Loucy (cell line): ENCODE measurements at regions not wholly inside any gene's neighbourhood (a gene's known extent, or its start where the extent isn't known, plus 50 kb on each side); places are given as distances from the start of the nearest gene placed in this dataset.
"Not testable (repeated sequence)": the region's sequence is repeated elsewhere in the genome, so short reads cannot be mapped to it uniquely, and the experiment has no call there.

Experiments
- H2AFZ ChIP-seq: fragments of 200-600 bp; sonication (generic); 2 replicates; pipeline ENCODE4 v1.6.0; 2016; ENCODE audit warnings: antibody characterized with exemption, mild to moderate bottlenecking, low read length, moderate library complexity
- H3F3A ChIP-seq: fragments of 200-600 bp; 2 replicates; pipeline ENCODE4 v1.6.0; 2016; ENCODE audit warnings: antibody characterized with exemption, low read depth, mild to moderate bottlenecking
- H3K27me3 ChIP-seq: fragments of 200-600 bp; sonication (generic); 2 replicates; pipeline ENCODE4 v1.6.1; 2014; ENCODE audit warnings: low read length, mild to moderate bottlenecking; ENCODE audit not compliant: insufficient read depth, poor library complexity, severe bottlenecking
- H3K36me3 ChIP-seq: fragments of 200-600 bp; sonication (generic); 2 replicates; pipeline ENCODE4 v1.6.1; 2016; ENCODE audit warnings: low read length; ENCODE audit not compliant: insufficient read depth
- H3K4me1 ChIP-seq: fragments of 200-600 bp; sonication (generic); 2 replicates; pipeline ENCODE4 v1.5.1; 2014; ENCODE audit warnings: low read length, mild to moderate bottlenecking; ENCODE audit not compliant: insufficient read depth, poor library complexity, severe bottlenecking
- H3K4me2 ChIP-seq: fragments of 200-600 bp; sonication (generic); 2 replicates; pipeline ENCODE4 v1.6.0; 2014; ENCODE audit warnings: antibody characterized with exemption, low read length, low read depth, mild to moderate bottlenecking; ENCODE audit not compliant: poor library complexity, severe bottlenecking
- H3K4me3 ChIP-seq: fragments of 200-600 bp; sonication (generic); 2 replicates; pipeline ENCODE4 v1.5.1; 2014; ENCODE audit warnings: low read length, mild to moderate bottlenecking, mixed read lengths; ENCODE audit not compliant: poor library complexity, severe bottlenecking
- H3K79me2 ChIP-seq: fragments of 200-600 bp; sonication (generic); 2 replicates; pipeline ENCODE4 v1.6.1; 2014; ENCODE audit warnings: low read length; ENCODE audit not compliant: insufficient read depth
- H3K9ac ChIP-seq: fragments of 200-600 bp; sonication (generic); 2 replicates; pipeline ENCODE4 v1.6.0; 2014; ENCODE audit warnings: mild to moderate bottlenecking, low read depth, low read length, moderate library complexity; ENCODE audit not compliant: poor library complexity, severe bottlenecking
- H3K9me2 ChIP-seq: fragments of 200-600 bp; sonication (generic); replicated peaks from 2 replicates; pipeline ENCODE4 v1.6.1; 2016; ENCODE audit warnings: low read depth, low read length, mixed read lengths
- H3K9me3 ChIP-seq: fragments of 200-600 bp; sonication (generic); 2 replicates; pipeline ENCODE4 v1.6.1; 2014; ENCODE audit warnings: mild to moderate bottlenecking, antibody characterized with exemption, low read length, low read depth; ENCODE audit not compliant: insufficient read depth
- H4K20me1 ChIP-seq: fragments of 200-600 bp; sonication (generic); 2 replicates; pipeline ENCODE4 v1.6.0; 2014; ENCODE audit warnings: antibody characterized with exemption, low read length, mild to moderate bottlenecking; ENCODE audit not compliant: insufficient read depth, poor library complexity, severe bottlenecking
- CTCF ChIP-seq: fragments of 200-600 bp; sonication (generic); conservative IDR thresholded peaks from 2 replicates; pipeline ENCODE4 v1.5.1; 2014; ENCODE audit warnings: mild to moderate bottlenecking, antibody characterized with exemption, low read length
- EZH2phosphoT487 ChIP-seq: fragments of 200-600 bp; IDR thresholded peaks from 2 replicates; pipeline ENCODE4 v1.6.1; 2018; ENCODE audit warnings: antibody characterized with exemption, mild to moderate bottlenecking, moderate library complexity, borderline replicate concordance

- Histone ChIP-seq H3K4me1 (no peaks in the 10 kb centered on the region), H3K79me2 (no peaks in the 10 kb centered on the region), H3K9me2 (no peaks in the 10 kb centered on the region), H3K4me2 (no peak overlapping the region), H2AFZ (no peak overlapping the region), H3K4me3 (no peak overlapping the region), H3K36me3 (no peaks in the 10 kb centered on the region), H4K20me1 (no peaks in the 10 kb centered on the region), H3K9me3 (no peaks in the 10 kb centered on the region), H3F3A (no peaks in the 10 kb centered on the region), H3K9ac (no peak overlapping the region), H3K27me3 (no peaks in the 10 kb centered on the region)
- no peak for TF ChIP-seq EZH2phosphoT487
- TF ChIP-seq CTCF, result no peak
These were observed 746.3 kb downstream of the CDH18 start for GRCh38 chr5:19241690-19242089.

- not testable (repeated sequence) for H3K79me2 ChIP-seq
These were observed 741.8 kb downstream of the CDH18 start for GRCh38 chr5:19246191-19246590.

GRCh38 chr5:19247302-19247701, 740.7 kb downstream of the CDH18 start:
- Histone ChIP-seq H2AFZ (no peak overlapping the region), H4K20me1 (no peaks in the 10 kb centered on the region), H3K4me3 (no peak overlapping the region), H3F3A (no peaks in the 10 kb centered on the region), H3K4me2 (no peak overlapping the region), H3K9me3 (no peaks in the 10 kb centered on the region), H3K4me1 (no peaks in the 10 kb centered on the region), H3K9ac (no peak overlapping the region), H3K27me3 (no peaks in the 10 kb centered on the region), H3K36me3 (no peaks in the 10 kb centered on the region), H3K79me2 (no peaks in the 10 kb centered on the region), H3K9me2 (no peaks in the 10 kb centered on the region)
- TF ChIP-seq CTCF, result no peak

More at GRCh38 chr5:19246191-19246590, 741.8 kb downstream of the CDH18 start:
- H3F3A ChIP-seq, H3K9me3 ChIP-seq, H4K20me1 ChIP-seq, H3K4me3 ChIP-seq, H3K4me1 ChIP-seq, H3K27me3 ChIP-seq, H3K9me2 ChIP-seq, H3K36me3 ChIP-seq, H3K4me2 ChIP-seq, H3K9ac ChIP-seq, H2AFZ ChIP-seq: not testable (repeated sequence)

GRCh38 chr5:19256036-19256435, 732.0 kb downstream of the CDH18 start:
- Histone ChIP-seq H2AFZ (no peak overlapping the region), H4K20me1 (no peaks in the 10 kb centered on the region), H3F3A (no peaks in the 10 kb centered on the region), H3K36me3 (no peaks in the 10 kb centered on the region), H3K4me2 (no peak overlapping the region), H3K4me1 (no peaks in the 10 kb centered on the region), H3K9me3 (no peaks in the 10 kb centered on the region), H3K4me3 (no peak overlapping the region), H3K79me2 (no peaks in the 10 kb centered on the region), H3K27me3 (no peaks in the 10 kb centered on the region), H3K9ac (no peak overlapping the region), H3K9me2 (no peaks in the 10 kb centered on the region)
- no peak for TF ChIP-seq EZH2phosphoT487
- no peak for TF ChIP-seq CTCF
